SK-N-SH (cell line): ENCODE measurements at regions not wholly inside any gene's neighbourhood (a gene's known extent, or its start where the extent isn't known, plus 50 kb on each side); places are given as distances from the start of the nearest gene placed in this dataset.

Experiments used
- CTCF ChIA-PET: fragments of 300-600, 350-600 bp; formaldehyde crosslinking; extraction: SDS; loops from one replicate; lab custom pipeline; 2021; lab: Yijun Ruan, JAX
- POLR2A ChIA-PET: fragments of 350-600 bp; sonication (Branson Sonifier 250); formaldehyde crosslinking; extraction: SDS; loops from one replicate; lab custom pipeline; 2020; ENCODE audit warnings: antibody characterized with exemption, inconsistent platforms; lab: Yijun Ruan, JAX
- DNase-seq: peaks from one replicate; pipeline ENCODE4 v3.0.0; 2012
- H2AFZ ChIP-seq: fragments of 200-600 bp; sonication (generic); 2 replicates; pipeline ENCODE4 v1.8.1; 2016; ENCODE audit warnings: antibody characterized with exemption, mild to moderate bottlenecking, low read depth
- H3F3A ChIP-seq: fragments of 200-600 bp; sonication (generic); replicated peaks from 2 replicates; pipeline ENCODE3; 2016; ENCODE audit warnings: antibody characterized with exemption, mild to moderate bottlenecking; ENCODE audit not compliant: insufficient read depth
- H3K27ac ChIP-seq, 2 experiments: fragments of 200-500 bp in 1 of 2; fragments of 200-600 bp in 1 of 2; sonication (Bioruptor generic) in 1 of 2; sonication (generic), shearing (Covaris generic) in 1 of 2; 2 replicates each; pipeline versions ENCODE4 v1.5.1 to v1.6.1; 2014 to 2016; ENCODE audit warnings: low read depth in 2 of 2, inconsistent platforms in 1 of 2, low read length in 1 of 2, mild to moderate bottlenecking in 1 of 2, mixed read lengths in 1 of 2
- H3K27me3 ChIP-seq: fragments of 200-600 bp; sonication (generic), shearing (Covaris generic); 2 replicates; pipeline ENCODE4 v1.6.1; 2016; ENCODE audit warnings: mixed run types; ENCODE audit not compliant: insufficient read depth
- H3K36me3 ChIP-seq, 2 experiments: fragments of 200-500 bp in 1 of 2; fragments of 200-600 bp in 1 of 2; sonication (Bioruptor generic) in 1 of 2; sonication (generic) in 1 of 2; replicated peaks in 1 of 2; 2 replicates each; pipeline versions ENCODE3 to v1.5.1; 2014 to 2016; ENCODE audit warnings: low read length in 1 of 2, mild to moderate bottlenecking in 1 of 2; ENCODE audit not compliant: insufficient read depth in 2 of 2, control insufficient read depth in 1 of 2
- H3K4me1 ChIP-seq, 2 experiments: fragments of 200-500 bp in 1 of 2; fragments of 200-600 bp in 1 of 2; sonication (Bioruptor generic) in 1 of 2; sonication (generic), shearing (Covaris generic) in 1 of 2; 2 replicates each; pipeline versions ENCODE4 v1.5.1 to v1.6.1; 2014 to 2016; ENCODE audit warnings: low read depth in 1 of 2, low read length in 1 of 2, mixed run types in 1 of 2; ENCODE audit not compliant: insufficient read depth in 2 of 2, control insufficient read depth in 1 of 2
- H3K4me2 ChIP-seq: fragments of 200-600 bp; sonication (generic), shearing (Covaris generic); 2 replicates; pipeline ENCODE4 v1.6.1; 2017; ENCODE audit warnings: mixed run types
- H3K4me3 ChIP-seq, 2 experiments: fragments of 200-500 bp in 1 of 2; fragments of 200-600 bp in 1 of 2; sonication (Bioruptor generic) in 1 of 2; sonication (generic), shearing (Covaris generic) in 1 of 2; 2 replicates each; pipeline versions ENCODE4 v1.5.1 to v1.8.1; 2014 to 2016; ENCODE audit warnings: low read depth in 2 of 2, inconsistent platforms in 1 of 2, low read length in 1 of 2, mild to moderate bottlenecking in 1 of 2, mixed read lengths in 1 of 2, moderate library complexity in 1 of 2
- H3K79me2 ChIP-seq: fragments of 200-600 bp; sonication (generic); 2 replicates; pipeline ENCODE4 v1.8.1; 2017; ENCODE audit warnings: mild to moderate bottlenecking; ENCODE audit not compliant: insufficient read depth
- H3K9ac ChIP-seq: fragments of 200-600 bp; sonication (generic); 2 replicates; pipeline ENCODE4 v1.6.1; 2017; ENCODE audit warnings: mixed run types
- H3K9me2 ChIP-seq: fragments of 200-600 bp; sonication (generic); 2 replicates; pipeline ENCODE4 v1.6.1; 2017; ENCODE audit warnings: mixed run types
- H3K9me3 ChIP-seq: fragments of 200-600 bp; sonication (generic); 2 replicates; pipeline ENCODE4 v1.6.1; 2017; ENCODE audit warnings: mixed run types, mild to moderate bottlenecking, moderate library complexity
- H4K20me1 ChIP-seq: fragments of 200-600 bp; sonication (generic); 2 replicates; pipeline ENCODE4 v1.6.1; 2017; ENCODE audit warnings: mild to moderate bottlenecking, mixed run types; ENCODE audit not compliant: insufficient read depth
- CHD2 ChIP-seq: fragments of 150-350 bp; IDR thresholded peaks from 2 replicates; pipeline ENCODE4 v1.6.1; 2018; ENCODE audit warnings: low read length; ENCODE audit not compliant: partially characterized antibody
- CTCF ChIP-seq: fragments of 200-600 bp; sonication (generic); IDR thresholded peaks from 2 replicates; pipeline ENCODE4 v1.6.1; 2017; ENCODE audit warnings: antibody characterized with exemption, mild to moderate bottlenecking, moderate library complexity
- FOXJ3 ChIP-seq: sonication (generic); formaldehyde crosslinking; IDR thresholded peaks from 2 replicates; pipeline ENCODE4 v1.5.1; 2020; ENCODE audit warnings: mild to moderate bottlenecking, missing genetic modification reagents
- GABPA ChIP-seq: IDR thresholded peaks from 2 replicates; pipeline ENCODE4 v1.4.0; 2012; ENCODE audit warnings: low read depth, mild to moderate bottlenecking
- MAX ChIP-seq: IDR thresholded peaks from 2 replicates; pipeline ENCODE4 v1.4.0; 2012; ENCODE audit warnings: low read depth
- MXI1 ChIP-seq: IDR thresholded peaks from 2 replicates; pipeline ENCODE4 v1.6.1; 2012; ENCODE audit warnings: mild to moderate bottlenecking, low read depth, low read length, improper control_type of control experiment
- NFIC ChIP-seq: IDR thresholded peaks from 2 replicates; pipeline ENCODE4 v1.4.0; 2012; ENCODE audit warnings: borderline replicate concordance
- POLR2AphosphoS5 ChIP-seq: IDR thresholded peaks from 2 replicates; pipeline ENCODE4 v1.6.1; 2012; ENCODE audit warnings: low read depth, low read length
- RCOR1 ChIP-seq: fragments of 150-350 bp; IDR thresholded peaks from 2 replicates; pipeline ENCODE4 v1.6.1; 2017; ENCODE audit warnings: antibody characterized with exemption, low read length
- RFX5 ChIP-seq: IDR thresholded peaks from 2 replicates; pipeline ENCODE4 v1.6.1; 2012; ENCODE audit warnings: mild to moderate bottlenecking, improper control_type of control experiment, low read length
- RXRA ChIP-seq: IDR thresholded peaks from 2 replicates; pipeline ENCODE4 v1.4.0; 2012; ENCODE audit warnings: low read depth, mild to moderate bottlenecking, borderline replicate concordance
- SIN3A ChIP-seq: IDR thresholded peaks from 2 replicates; pipeline ENCODE4 v1.6.1; 2012; ENCODE audit warnings: low read depth, mild to moderate bottlenecking, low read length, moderate library complexity, borderline replicate concordance
- SMC3 ChIP-seq: IDR thresholded peaks from 2 replicates; pipeline ENCODE4 v1.6.1; 2012; ENCODE audit warnings: low read depth, low read length, improper control_type of control experiment
- TEAD4 ChIP-seq: IDR thresholded peaks from 2 replicates; pipeline ENCODE4 v1.4.0; 2012; ENCODE audit warnings: mild to moderate bottlenecking, borderline replicate concordance; ENCODE audit not compliant: insufficient read depth
- USF2 ChIP-seq: fragments of 150-350 bp; IDR thresholded peaks from 2 replicates; pipeline ENCODE4 v1.6.1; 2017; ENCODE audit warnings: antibody characterized with exemption, low read length, low read depth, borderline replicate concordance
- YY1 ChIP-seq: IDR thresholded peaks from 2 replicates; pipeline ENCODE4 v1.4.0; 2012; ENCODE audit warnings: low read depth, mild to moderate bottlenecking
- WGBS: methylation state at CpG from one replicate; pipeline ENCODE4 v1.1.6; 2017; ENCODE audit warnings: low lambda C conversion rate; 5-methylcytosine and 5-hydroxymethylcytosine counted together
- TF ChIP-seq, protein P1 (sequence below): IDR thresholded peaks from 2 replicates; pipeline ENCODE4 v1.4.0; 2012; ENCODE audit warnings: low read depth, borderline replicate concordance

DNA sequence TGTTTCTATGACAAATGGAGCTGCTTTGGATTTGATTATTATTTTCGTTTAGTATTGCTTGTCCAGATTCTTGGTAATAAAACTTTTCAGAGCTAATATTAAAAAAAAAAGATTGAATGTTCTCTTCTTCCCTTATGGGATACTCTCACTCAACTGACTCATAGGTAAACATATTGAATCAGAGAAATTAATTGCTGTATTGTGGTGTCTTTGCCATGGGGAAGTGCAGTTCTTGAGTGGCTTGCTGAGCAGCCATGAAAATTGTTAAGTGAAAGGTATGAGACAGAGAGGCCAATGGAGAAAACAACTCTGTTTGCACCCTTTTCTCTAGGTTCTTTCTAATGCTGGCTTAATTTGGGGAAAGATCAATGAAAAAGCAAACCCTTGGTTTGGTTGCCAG, 149.9 kb upstream of the HMHB1 start:
- Histone ChIP-seq H3K9me3 (no peaks in the 10 kb centered on the region), H3K9ac (no peak overlapping the region), H3K27ac (no peak overlapping the region), H3K36me3 (no peaks in the 10 kb centered on the region), H4K20me1 (no peaks in the 10 kb centered on the region), H3K9me2 (no peaks in the 10 kb centered on the region), H2AFZ (no peak overlapping the region), H3K79me2 (no peaks in the 10 kb centered on the region), H3K27me3 (no peaks in the 10 kb centered on the region), H3K4me3 (no peak overlapping the region), H3K4me1 (peaks cover 0 to 6% of the 10 kb centered on the region in 2 experiments; a peak in 2 of 4 replicates), H3F3A (no peaks in the 10 kb centered on the region), H3K4me2 (no peak overlapping the region)
- ChIA-PET POLR2A (no interaction called here), CTCF (no interaction called here)
- WGBS = 73% methylated on average over 1 of the region's 1 CpG
- no peak for DNase-seq
- no peak for TF ChIP-seq FOXJ3 (CRISPR knock-in tag)
- no peak for TF ChIP-seq POLR2AphosphoS5
- TF ChIP-seq, protein P1, sequence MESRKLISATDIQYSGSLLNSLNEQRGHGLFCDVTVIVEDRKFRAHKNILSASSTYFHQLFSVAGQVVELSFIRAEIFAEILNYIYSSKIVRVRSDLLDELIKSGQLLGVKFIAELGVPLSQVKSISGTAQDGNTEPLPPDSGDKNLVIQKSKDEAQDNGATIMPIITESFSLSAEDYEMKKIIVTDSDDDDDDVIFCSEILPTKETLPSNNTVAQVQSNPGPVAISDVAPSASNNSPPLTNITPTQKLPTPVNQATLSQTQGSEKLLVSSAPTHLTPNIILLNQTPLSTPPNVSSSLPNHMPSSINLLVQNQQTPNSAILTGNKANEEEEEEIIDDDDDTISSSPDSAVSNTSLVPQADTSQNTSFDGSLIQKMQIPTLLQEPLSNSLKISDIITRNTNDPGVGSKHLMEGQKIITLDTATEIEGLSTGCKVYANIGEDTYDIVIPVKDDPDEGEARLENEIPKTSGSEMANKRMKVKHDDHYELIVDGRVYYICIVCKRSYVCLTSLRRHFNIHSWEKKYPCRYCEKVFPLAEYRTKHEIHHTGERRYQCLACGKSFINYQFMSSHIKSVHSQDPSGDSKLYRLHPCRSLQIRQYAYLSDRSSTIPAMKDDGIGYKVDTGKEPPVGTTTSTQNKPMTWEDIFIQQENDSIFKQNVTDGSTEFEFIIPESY = no peak
- TF ChIP-seq CTCF = no peak
- no peak for TF ChIP-seq YY1
- no peak for TF ChIP-seq MAX
- TF ChIP-seq SMC3 = no peak
- no peak for TF ChIP-seq TEAD4
- no peak for TF ChIP-seq NFIC
- TF ChIP-seq RFX5 = no peak
- TF ChIP-seq GABPA = no peak
- no peak for TF ChIP-seq SIN3A
- no peak for TF ChIP-seq RXRA
- no peak for TF ChIP-seq CHD2
- TF ChIP-seq USF2 = no peak
- no peak for TF ChIP-seq RCOR1
- no peak for TF ChIP-seq MXI1
